H9 (cell line): ENCODE measurements at regions not wholly inside any gene's neighbourhood (a gene's known extent, or its start where the extent isn't known, plus 50 kb on each side); places are given as distances from the start of the nearest gene placed in this dataset.

ENCODE experiments used
- DNase-seq: peaks from one replicate; pipeline ENCODE4 v3.0.0-alpha.2; 2017
- H2AFZ ChIP-seq: one replicate; pipeline ENCODE4 v1.6.1; 2013; ENCODE audit warnings: mild to moderate bottlenecking, low read length, control low read depth, moderate library complexity
- H2AK5ac ChIP-seq: 2 replicates; pipeline ENCODE4 v1.6.1; 2013; ENCODE audit warnings: low read length, control low read depth, mixed read lengths; ENCODE audit not compliant: insufficient read length
- H2BK120ac ChIP-seq: one replicate; pipeline ENCODE4 v1.6.1; 2013; ENCODE audit warnings: low read depth, mild to moderate bottlenecking, low read length, control low read depth, inconsistent platforms; ENCODE audit not compliant: poor library complexity, severe bottlenecking
- H2BK12ac ChIP-seq: 2 replicates; pipeline ENCODE4 v1.6.1; 2013; ENCODE audit warnings: low read length, control low read depth, mixed read lengths, low read depth; ENCODE audit not compliant: insufficient read length
- H2BK15ac ChIP-seq: 2 replicates; pipeline ENCODE4 v1.6.1; 2013; ENCODE audit warnings: low read depth, low read length, control low read depth
- H2BK20ac ChIP-seq: one replicate; pipeline ENCODE4 v1.6.1; 2013; ENCODE audit warnings: low read depth, mild to moderate bottlenecking, low read length, control low read depth, inconsistent platforms; ENCODE audit not compliant: poor library complexity, severe bottlenecking
- H2BK5ac ChIP-seq: 2 replicates; pipeline ENCODE4 v1.6.1; 2013; ENCODE audit warnings: low read length, control low read depth, mixed read lengths; ENCODE audit not compliant: insufficient read length
- H3K14ac ChIP-seq: 2 replicates; pipeline ENCODE4 v1.6.1; 2013; ENCODE audit warnings: low read length, control low read depth; ENCODE audit not compliant: insufficient read depth
- H3K18ac ChIP-seq: 2 replicates; pipeline ENCODE4 v1.6.1; 2013; ENCODE audit warnings: low read depth, mild to moderate bottlenecking, mixed read lengths, low read length, control low read depth; ENCODE audit not compliant: insufficient read length
- H3K23ac ChIP-seq: 2 replicates; pipeline ENCODE4 v1.6.1; 2013; ENCODE audit warnings: low read length, control low read depth, mixed read lengths, low read depth; ENCODE audit not compliant: insufficient read length
- H3K23me2 ChIP-seq: 2 replicates; pipeline ENCODE4 v1.6.1; 2013; ENCODE audit warnings: low read depth, mild to moderate bottlenecking, mixed read lengths, low read length, control low read depth; ENCODE audit not compliant: insufficient read length, poor library complexity, severe bottlenecking
- H3K27ac ChIP-seq: 2 replicates; pipeline ENCODE4 v1.5.1; 2013; ENCODE audit warnings: low read length, control low read depth, mixed read lengths, low read depth; ENCODE audit not compliant: insufficient read length
- H3K27me3 ChIP-seq: 2 replicates; pipeline ENCODE4 v1.6.1; 2013; ENCODE audit warnings: low read length, control low read depth, inconsistent platforms; ENCODE audit not compliant: insufficient read depth
- H3K4ac ChIP-seq: 2 replicates; pipeline ENCODE4 v1.6.1; 2013; ENCODE audit warnings: low read depth, mild to moderate bottlenecking, control low read depth, inconsistent platforms, low read length, moderate library complexity
- H3K4me1 ChIP-seq: 2 replicates; pipeline ENCODE4 v1.6.1; 2013; ENCODE audit warnings: low read length, control low read depth, inconsistent platforms; ENCODE audit not compliant: insufficient read depth
- H3K4me2 ChIP-seq: 2 replicates; pipeline ENCODE4 v1.6.1; 2013; ENCODE audit warnings: low read length, control low read depth, mixed read lengths; ENCODE audit not compliant: insufficient read length, insufficient read depth
- H3K56ac ChIP-seq: 2 replicates; pipeline ENCODE4 v1.6.1; 2013; ENCODE audit warnings: low read depth, mild to moderate bottlenecking, mixed read lengths, low read length, control low read depth; ENCODE audit not compliant: insufficient read length
- H3K79me1 ChIP-seq: 2 replicates; pipeline ENCODE4 v1.6.1; 2013; ENCODE audit warnings: low read depth, mild to moderate bottlenecking, moderate library complexity, low read length, control low read depth, inconsistent platforms; ENCODE audit not compliant: insufficient read depth, poor library complexity, severe bottlenecking
- H3K79me2 ChIP-seq: 2 replicates; pipeline ENCODE4 v1.6.1; 2013; ENCODE audit warnings: low read length, control low read depth, inconsistent platforms; ENCODE audit not compliant: insufficient read depth
- H3K9ac ChIP-seq: 2 replicates; pipeline ENCODE4 v1.6.1; 2013; ENCODE audit warnings: low read length, control low read depth, mixed read lengths; ENCODE audit not compliant: insufficient read length; ENCODE audit errors: extremely low read depth
- H3K9me3 ChIP-seq: one replicate; pipeline ENCODE4 v1.6.1; 2013; ENCODE audit warnings: low read depth, low read length, inconsistent platforms; ENCODE audit not compliant: control insufficient read depth
- H3T11ph ChIP-seq: one replicate; pipeline ENCODE4 v1.6.1; 2013; ENCODE audit warnings: mild to moderate bottlenecking, low read length, control low read depth, inconsistent platforms
- H4K20me1 ChIP-seq: one replicate; pipeline ENCODE4 v1.6.1; 2013; ENCODE audit not compliant: control insufficient read depth, insufficient read length, insufficient read depth
- H4K5ac ChIP-seq: 2 replicates; pipeline ENCODE4 v1.6.1; 2013; ENCODE audit warnings: low read depth, mild to moderate bottlenecking, mixed read lengths, low read length, control low read depth; ENCODE audit not compliant: insufficient read length
- H4K8ac ChIP-seq: replicated peaks from 2 replicates; pipeline ENCODE4 v1.6.1; 2013; ENCODE audit warnings: low read length, control low read depth, mixed read lengths, low read depth; ENCODE audit not compliant: insufficient read length
- H4K91ac ChIP-seq: 2 replicates; pipeline ENCODE4 v1.6.1; 2013; ENCODE audit warnings: low read depth, mild to moderate bottlenecking, moderate library complexity, mixed read lengths, low read length, control low read depth; ENCODE audit not compliant: insufficient read length
- H3K27ac Mint-ChIP-seq, 3 experiments: 2 replicates in 2 of 3; 3 replicates in 1 of 3; pipeline ENCODE4 v1.8.0; 2020 to 2021; ENCODE audit warnings: mixed read lengths in 3 of 3, mild to moderate bottlenecking in 1 of 3, moderate library complexity in 1 of 3
- H3K27me3 Mint-ChIP-seq: 2 replicates; pipeline ENCODE4 v1.8.0; 2021; ENCODE audit warnings: low read depth, mild to moderate bottlenecking, moderate library complexity, mixed read lengths
- H3K36me3 Mint-ChIP-seq, 3 experiments: 2 replicates in 2 of 3; 3 replicates in 1 of 3; pipeline ENCODE4 v1.8.0; 2020 to 2021; ENCODE audit warnings: low read depth in 3 of 3, mixed read lengths in 3 of 3; ENCODE audit not compliant: insufficient read depth in 1 of 3
- H3K4me1 Mint-ChIP-seq, 2 experiments: 2 replicates each; pipeline ENCODE4 v1.8.0; 2020; ENCODE audit warnings: mixed read lengths in 2 of 2
- H3K4me3 Mint-ChIP-seq, 2 experiments: 2 replicates in 1 of 2; 3 replicates in 1 of 2; pipeline ENCODE4 v1.8.0; 2020 to 2021; ENCODE audit warnings: mild to moderate bottlenecking in 2 of 2, mixed read lengths in 2 of 2, moderate library complexity in 1 of 2
- H3K9me3 Mint-ChIP-seq, 2 experiments: 2 replicates in 1 of 2; 3 replicates in 1 of 2; pipeline ENCODE4 v1.8.0; 2020; ENCODE audit warnings: mild to moderate bottlenecking in 2 of 2, mixed read lengths in 2 of 2, moderate library complexity in 1 of 2
- CTCF ChIP-seq: fragments of 200-600 bp; sonication (generic); conservative IDR thresholded peaks from 3 replicates; pipeline ENCODE4 v1.8.0; 2021; ENCODE audit warnings: antibody characterized with exemption, mild to moderate bottlenecking
- WGBS: extraction: QIAGEN DNeasy Blood & Tissue Kit; methylation state at CpG from one replicate; pipeline ENCODE4 v1.1.7; 2013; ENCODE audit warnings: missing lambda C conversion rate, low lambda C conversion rate, mixed read lengths; ENCODE audit not compliant: insufficient read length; ENCODE audit errors: extremely low coverage; 5-methylcytosine and 5-hydroxymethylcytosine counted together

- Histone ChIP-seq H4K8ac (no peak overlapping the region), H3K79me2 (no peaks in the 10 kb centered on the region), H2BK120ac (no peak overlapping the region), H2AFZ (no peak overlapping the region), H3K56ac (no peak overlapping the region), H2BK5ac (no peak overlapping the region), H3K23me2 (no peaks in the 10 kb centered on the region), H2AK5ac (no peak overlapping the region), H3K79me1 (no peaks in the 10 kb centered on the region), H2BK15ac (no peak overlapping the region), H3K9me3 (no peaks in the 10 kb centered on the region), H3K9ac (no peak overlapping the region), H3K18ac (no peak overlapping the region), H2BK12ac (no peak overlapping the region), H3K27ac (no peak overlapping the region), H4K91ac (no peak overlapping the region), H3T11ph (no peak overlapping the region), H3K27me3 (no peaks in the 10 kb centered on the region), H2BK20ac (no peak overlapping the region), H3K4me2 (no peak overlapping the region), H3K23ac (no peak overlapping the region), H3K14ac (no peak overlapping the region), H3K4ac (no peak overlapping the region), H3K4me1 (no peaks in the 10 kb centered on the region), H4K5ac (no peak overlapping the region), H4K20me1 (no peaks in the 10 kb centered on the region)
- H3K4me1 Mint-ChIP-seq: peaks cover 0 to 7% of the 10 kb centered on the region in 2 experiments; a peak in 2 of 4 replicates
- no peak for DNase-seq
- no CpG with 5 or more reads among the region's 7 CpGs for WGBS
- no peaks in the 10 kb centered on the region for H3K9me3 Mint-ChIP-seq
- no peak for TF ChIP-seq CTCF
- H3K27me3 Mint-ChIP-seq: peaks cover 4% of the 10 kb centered on the region
- no peaks in the 10 kb centered on the region for H3K36me3 Mint-ChIP-seq
- no peak overlapping the region for H3K4me3 Mint-ChIP-seq
- H3K27ac Mint-ChIP-seq: no peak overlapping the region
These were observed 595.3 kb downstream of the PTPRU start for GRCh38 chr1:29831500-29832117.
